ENCODE measurements at regions not wholly inside any gene's neighbourhood (a gene's known extent, or its start where the extent isn't known, plus 50 kb on each side); places are given as distances from the start of the nearest gene placed in this dataset.

GRCh38 chr16:72362973-72363372 lies 191.0 kb upstream of the PMFBP1 start:
- TF ChIP-seq SMAD3 (CRISPR knock-in tag; conservative IDR thresholded peaks at IDR 0.05) = no peak
- no peak for TF ChIP-seq ZZZ3 (IDR thresholded peaks at IDR 0.05)
- TF ChIP-seq NFYB (IDR thresholded peaks at IDR 0.05; ENCODE audit: extremely low read depth, insufficient read length) = no peak
- TF ChIP-seq U2AF2 (optimal IDR thresholded peaks at IDR 0.05; ENCODE audit: low read depth, low read length) = no peak
- TF ChIP-seq USF2 (CRISPR knock-in tag; IDR thresholded peaks at IDR 0.05) = no peak
- TF ChIP-seq ATF3 (IDR thresholded peaks at IDR 0.05) = no peak
- no peak for TF ChIP-seq ATF3 (CRISPR knock-in tag; conservative IDR thresholded peaks at IDR 0.05)
- no peak for TF ChIP-seq CTCF (IDR thresholded peaks at IDR 0.05 in 2 of 3, conservative IDR thresholded peaks at IDR 0.05 in 1 of 3; ENCODE audit: insufficient read depth in 2 of 3, low read depth in 1 of 3, low read length in 3 of 3)
- TF ChIP-seq HMGXB4 (CRISPR knock-in tag; IDR thresholded peaks at IDR 0.05) = no peak
- no peak for TF ChIP-seq TCF7L2 (IDR thresholded peaks at IDR 0.05; ENCODE audit: low read depth, low read length)
- TF ChIP-seq KLF10 (CRISPR knock-in tag; IDR thresholded peaks at IDR 0.05) = no peak
- no peak for TF ChIP-seq TARDBP (IDR thresholded peaks at IDR 0.05)
- TF ChIP-seq E2F6 (IDR thresholded peaks at IDR 0.05; ENCODE audit: borderline replicate concordance in 1 of 2, extremely low read depth in 1 of 2, insufficient read depth in 1 of 2, insufficient read length in 1 of 2, low read depth in 1 of 2, low read length in 1 of 2, poor library complexity in 1 of 2, severe bottlenecking in 1 of 2) = no peak
- no peak for TF ChIP-seq CHD4 (IDR thresholded peaks at IDR 0.05; ENCODE audit: insufficient read depth, insufficient replicate concordance, low read depth, low read length, poor library complexity, severe bottlenecking)
- TF ChIP-seq ZNF274 (IDR thresholded peaks at IDR 0.05; ENCODE audit: borderline replicate concordance, low read depth, low read length) = no peak

Measured in K562 (cell line).